UCSD-AML1 (cell line): ENCODE measurements at regions not wholly inside any gene's neighbourhood (a gene's known extent, or its start where the extent isn't known, plus 50 kb on each side); places are given as distances from the start of the nearest gene placed in this dataset.

Source experiments
- DNase-seq: peaks from one replicate; lab custom pipeline; 2025; ENCODE audit not compliant: unreplicated experiment; lab: John Stamatoyannopoulos, UW

DNA sequence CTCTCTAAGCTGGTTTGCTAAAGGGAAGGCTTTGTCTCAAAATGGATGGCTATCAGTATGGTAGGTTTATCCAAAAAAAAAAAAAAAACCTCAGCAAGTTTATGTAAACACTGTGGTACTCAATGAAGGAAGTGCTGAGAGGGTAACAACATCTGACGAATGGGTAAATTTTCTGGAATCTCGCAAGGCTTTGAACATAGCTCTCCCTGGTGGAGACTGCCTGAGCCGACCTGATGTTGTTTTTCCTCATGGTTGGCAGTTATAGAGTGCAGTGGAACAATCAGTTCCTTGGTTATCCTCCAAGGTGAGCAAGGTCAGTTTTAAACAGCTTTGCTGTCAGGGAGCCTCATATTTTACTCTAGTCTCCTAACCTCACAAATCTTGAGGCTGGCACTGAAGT lies 94.6 kb downstream of the ZPLD1 start:
- peak; percentile 5 for DNase-seq

DNA sequence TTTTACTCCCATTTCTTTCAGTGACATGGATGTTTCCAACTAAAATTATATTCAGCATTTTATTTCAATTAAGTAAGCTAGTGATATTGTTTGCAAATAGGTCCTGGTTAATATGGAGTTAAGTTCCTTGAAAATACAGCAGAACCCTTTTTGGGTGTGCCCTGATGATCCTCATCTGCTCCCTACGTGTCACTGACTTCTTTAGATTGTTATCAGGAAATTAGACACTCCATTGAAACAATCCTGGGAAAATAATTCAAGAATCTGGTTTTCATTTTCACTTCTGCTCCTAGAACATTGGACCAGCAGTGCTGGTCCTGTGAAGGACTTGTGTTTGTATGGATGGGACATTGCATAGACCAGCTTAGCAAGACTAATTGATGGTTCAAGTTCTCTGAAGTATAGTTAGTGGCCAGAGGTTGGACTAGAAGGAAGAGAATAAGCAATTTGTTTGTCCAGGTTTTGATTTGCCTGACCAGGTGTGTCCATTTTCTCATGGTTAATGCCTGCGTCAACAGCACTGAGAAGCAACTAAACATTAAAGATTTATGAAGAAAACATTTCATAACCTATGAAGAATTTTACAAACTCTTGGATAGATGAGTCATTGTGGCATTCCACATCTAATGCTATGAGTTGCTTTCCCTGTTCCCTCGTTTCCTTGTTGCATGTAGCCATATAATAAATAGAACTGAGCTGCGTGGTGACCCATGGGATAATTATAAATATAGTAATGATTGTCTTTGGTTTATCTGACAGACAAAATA lies 95.8 kb downstream of the ZPLD1 start:
- no peak for DNase-seq

DNA sequence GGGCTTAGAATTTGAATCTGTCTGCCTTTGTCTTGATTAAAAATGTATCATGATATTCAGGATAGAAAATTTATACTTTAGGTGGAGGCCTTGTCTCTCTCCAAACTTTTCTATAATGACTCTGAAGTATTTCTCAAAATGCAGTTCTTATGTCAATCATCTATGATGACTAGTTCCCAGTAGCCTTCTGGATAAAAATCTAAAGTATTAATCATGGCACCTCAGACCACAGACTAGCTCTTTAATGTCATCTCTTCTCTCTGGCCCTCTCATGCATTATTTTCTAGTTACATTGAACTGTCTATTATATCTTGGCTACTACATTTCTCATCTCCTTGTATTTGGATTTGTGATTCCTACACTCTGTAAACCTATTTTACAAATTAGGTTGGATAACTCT lies 96.9 kb downstream of the ZPLD1 start:
- no peak for DNase-seq

DNA sequence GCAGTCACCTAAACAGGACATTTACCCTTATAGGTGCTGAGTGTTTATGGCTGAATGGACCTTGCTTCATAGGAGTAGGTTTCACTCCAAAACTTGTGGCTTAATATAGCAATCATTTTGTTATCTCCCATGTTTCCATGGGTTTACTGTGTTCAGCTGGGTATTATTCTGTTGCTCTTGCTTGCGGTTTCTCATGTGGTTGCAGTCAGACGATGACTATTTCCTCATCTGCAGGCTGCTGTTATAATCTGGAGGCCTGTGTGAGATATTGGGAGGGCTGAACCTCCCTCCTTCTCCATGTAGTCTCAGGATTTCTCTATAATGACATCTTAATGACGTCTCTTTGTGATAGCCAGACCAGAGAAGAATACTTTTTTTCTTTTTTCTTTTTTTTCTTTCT lies 98.1 kb downstream of the ZPLD1 start:
- peak; percentile 8 for DNase-seq

DNA sequence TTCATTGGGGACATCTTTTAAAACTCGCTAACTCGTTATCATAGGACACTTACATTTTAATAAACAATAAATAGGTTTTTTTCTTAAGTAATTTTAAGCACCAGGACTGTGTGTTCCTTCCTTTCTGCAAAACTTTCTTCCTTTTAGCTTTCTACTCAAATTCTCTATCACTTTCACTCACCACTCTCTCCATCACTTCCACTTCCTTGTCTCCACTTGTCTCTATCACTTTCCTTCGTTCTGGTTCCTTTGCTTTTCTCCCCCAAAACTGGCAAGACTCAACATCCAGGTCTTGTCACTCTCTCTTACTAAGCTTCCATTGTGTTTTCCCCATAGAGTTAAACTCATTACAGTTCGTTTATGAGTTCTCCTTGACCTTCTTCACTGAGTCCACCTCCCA lies 99.0 kb downstream of the ZPLD1 start:
- DNase-seq: no peak

DNA sequence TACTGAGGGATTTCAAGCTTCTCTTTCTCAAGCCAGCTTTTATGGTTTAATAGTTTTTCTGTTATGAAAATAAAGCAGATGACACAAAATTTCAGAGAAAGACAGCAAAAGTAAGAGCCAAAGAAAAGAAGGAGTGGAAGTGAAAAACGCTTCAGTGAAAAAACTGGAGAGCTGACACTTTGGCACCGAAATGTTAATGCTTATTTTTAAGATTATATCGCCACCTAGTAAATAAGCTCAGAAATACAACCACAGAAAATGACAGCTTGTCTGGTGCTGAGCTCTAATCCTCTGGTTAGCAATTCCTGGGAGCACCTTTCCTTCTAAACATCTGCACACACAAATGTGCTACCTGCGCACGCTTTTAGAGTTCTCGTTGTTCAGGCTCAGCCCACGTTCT lies 101.6 kb downstream of the ZPLD1 start:
- DNase-seq: no peak

DNA sequence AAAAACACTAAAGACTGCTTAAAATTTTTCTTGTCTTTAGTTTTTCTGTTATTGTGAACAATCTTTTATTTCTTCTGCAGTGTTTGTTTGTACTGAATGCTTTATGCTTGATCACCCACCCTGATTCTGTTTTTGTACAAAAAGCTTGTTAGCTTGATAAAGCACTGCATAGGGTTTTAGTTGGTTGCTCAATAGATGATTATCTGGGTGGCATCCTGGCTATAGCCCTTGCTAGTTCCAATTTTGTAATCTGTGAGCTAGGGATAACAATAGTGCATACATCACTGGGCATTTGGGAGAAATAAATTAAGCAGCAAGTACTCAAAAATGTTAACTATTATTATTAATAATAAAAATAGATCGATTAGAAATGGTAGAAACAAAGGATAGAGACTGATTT lies 102.3 kb downstream of the ZPLD1 start:
- no peak for DNase-seq

DNA sequence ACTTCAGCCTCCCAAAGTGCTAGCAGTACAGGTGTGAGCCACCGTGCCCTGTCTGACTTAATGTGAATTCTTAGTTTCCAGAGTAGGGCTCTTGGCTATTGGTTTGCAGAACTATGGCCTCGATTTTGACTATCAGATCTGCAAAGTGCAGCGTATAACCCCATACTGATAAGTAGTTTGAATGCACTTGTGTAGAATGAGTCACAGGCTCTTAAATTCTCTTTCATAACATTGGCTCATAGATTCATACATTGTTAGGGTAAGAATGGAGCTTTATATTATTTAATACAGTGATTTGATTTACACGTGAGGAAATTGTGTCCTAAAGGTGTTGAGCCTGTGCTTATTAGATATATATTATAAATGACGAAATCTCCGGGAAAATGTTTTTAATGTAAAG lies 109.9 kb downstream of the ZPLD1 start:
- DNase-seq: no peak

DNA sequence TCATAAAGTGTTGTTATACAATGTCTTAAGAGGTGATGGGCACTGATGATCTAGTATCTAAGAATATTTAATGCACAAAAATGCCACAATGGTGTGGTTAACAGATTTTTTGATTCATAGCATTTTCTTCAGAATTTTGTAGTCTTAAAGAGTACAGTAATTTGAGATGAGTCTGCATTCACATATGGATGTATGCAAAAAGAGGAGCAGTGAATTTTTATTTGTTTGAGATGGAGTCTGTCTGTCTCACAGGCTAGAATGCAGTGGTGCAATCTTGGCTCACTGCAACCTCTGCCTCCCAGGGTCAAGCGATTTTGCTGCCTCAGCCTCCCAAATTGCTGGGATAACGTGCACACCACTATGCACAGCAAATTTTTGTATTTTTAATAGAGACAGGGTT lies 110.5 kb downstream of the ZPLD1 start:
- DNase-seq: no peak

DNA sequence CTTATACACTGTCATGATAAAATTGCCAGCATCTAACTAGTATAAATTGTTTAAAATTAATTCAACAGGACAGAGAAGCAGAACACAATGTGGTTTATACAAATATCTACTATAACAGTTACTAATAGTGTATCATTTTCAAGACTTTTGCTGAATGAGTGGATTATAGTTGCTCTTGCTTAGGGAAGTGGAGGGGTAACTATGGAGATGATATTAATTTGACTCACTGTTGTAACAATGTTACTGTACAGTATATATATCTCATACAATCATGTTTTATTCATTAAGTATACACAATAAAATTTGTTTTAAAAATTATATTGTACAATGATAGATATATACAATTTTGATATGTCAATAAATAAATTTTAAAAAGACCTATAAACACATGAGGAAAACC lies 119.1 kb downstream of the ZPLD1 start:
- DNase-seq: no peak

DNA sequence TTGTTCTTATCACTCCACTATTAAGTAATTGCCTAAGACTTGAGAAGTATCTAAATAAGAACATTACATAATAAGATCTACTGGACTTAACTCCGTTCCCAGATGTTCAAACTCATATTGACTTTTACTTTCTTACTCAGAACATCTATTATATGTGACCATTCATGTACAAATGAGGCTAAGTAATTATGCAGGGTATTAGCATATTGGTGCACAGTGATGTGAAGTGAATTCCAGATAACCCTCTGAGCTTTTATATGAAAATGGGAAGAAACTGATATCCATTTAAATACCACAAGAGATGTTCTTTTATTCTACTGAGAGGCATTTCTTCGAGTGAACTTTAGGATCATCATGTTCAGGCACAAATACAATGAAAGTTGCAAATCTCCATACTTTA lies 135.7 kb downstream of the ZPLD1 start:
- no peak for DNase-seq

DNA sequence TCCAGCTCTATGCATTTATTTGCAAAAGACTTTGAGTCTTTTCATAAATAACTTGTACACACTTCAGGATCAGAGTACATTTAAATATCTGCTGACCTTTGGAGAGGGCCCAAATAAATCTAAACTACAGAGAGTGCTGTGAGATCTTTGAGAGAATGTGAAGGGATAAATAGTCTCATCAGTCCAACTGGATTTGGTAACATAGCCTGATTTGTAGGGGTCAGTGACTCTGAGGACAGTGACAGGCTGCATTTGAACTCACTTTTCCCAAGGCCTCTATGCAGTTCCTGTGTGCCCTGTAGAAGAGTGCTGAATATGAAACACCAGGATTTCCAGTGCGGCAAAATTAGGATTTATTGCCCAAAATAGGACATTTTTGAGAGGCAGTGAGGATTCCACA lies 136.2 kb downstream of the ZPLD1 start:
- no peak for DNase-seq

DNA sequence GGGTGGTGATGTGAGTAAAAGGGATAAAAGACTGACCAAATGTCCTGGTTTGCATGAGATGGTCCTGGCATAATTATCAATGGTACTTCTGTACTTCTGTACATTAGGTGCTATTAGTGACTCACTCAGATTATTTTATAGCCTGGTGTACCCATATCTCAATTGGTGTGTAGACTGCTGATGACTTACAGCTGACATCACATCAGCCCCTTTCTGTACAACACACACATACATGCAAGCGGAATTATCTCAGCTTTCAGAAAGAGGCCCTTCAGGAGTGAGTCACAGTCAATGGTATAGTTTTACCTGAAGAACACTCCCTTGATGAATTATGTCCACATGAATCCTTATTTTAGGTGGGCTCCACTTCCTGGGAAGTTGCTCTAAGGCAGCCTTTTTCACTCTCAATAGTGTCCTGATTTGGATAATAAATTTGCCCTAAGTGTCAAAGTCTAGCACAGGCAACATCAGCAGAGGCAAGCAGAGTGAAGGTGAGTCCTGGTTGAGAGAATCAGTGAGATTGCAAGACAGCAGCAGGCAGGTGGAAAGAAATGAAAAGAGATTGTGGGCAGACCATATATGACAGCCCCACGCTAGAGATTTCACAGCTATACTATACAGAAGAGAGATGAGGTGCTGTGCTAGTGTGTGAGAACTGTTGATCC lies 137.0 kb downstream of the ZPLD1 start:
- DNase-seq: no peak

DNA sequence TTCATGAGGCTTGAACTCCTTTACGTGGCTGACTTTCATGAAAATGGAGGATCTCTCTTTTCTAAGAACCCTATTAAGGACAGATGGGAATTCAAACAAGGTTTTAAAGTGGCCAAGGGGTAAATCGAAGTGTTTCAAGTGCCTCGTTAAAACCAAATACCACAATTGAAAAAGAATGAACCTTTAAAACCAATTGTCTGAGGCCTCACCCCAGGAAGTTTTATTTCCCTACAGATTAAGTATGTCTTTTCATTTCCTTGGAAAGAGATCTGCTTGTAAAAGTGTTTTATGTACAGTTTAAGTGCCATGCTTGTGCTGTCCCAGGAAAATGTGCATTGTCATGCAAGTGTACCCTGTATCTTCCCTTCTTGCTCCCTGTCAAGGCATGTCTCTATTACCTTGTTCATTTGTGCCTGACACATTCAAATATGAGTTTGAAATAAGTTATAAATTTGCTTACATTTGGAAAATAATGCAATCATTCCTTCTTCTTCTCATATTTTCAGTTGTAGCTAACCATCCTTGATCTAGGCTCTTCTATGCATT lies 138.7 kb downstream of the ZPLD1 start:
- no peak for DNase-seq

DNA sequence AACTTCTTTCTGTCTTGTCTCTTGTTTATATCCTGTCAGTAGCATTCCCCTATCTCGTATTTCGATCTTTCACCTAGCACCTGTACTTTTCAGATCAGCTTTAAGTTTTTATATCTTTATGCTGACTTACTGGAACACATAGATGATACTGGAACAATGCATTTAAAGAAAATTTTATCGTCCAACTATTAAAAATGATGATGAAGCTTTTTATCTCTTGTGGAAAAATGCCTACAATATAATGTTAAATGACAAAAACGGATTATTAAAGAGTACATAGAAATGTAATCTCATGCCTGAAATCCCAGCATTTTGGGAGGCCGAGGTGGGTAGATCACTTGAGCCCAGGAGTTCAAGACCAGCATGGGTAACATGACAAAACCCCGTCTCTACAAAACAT lies 139.5 kb downstream of the ZPLD1 start:
- no peak for DNase-seq

DNA sequence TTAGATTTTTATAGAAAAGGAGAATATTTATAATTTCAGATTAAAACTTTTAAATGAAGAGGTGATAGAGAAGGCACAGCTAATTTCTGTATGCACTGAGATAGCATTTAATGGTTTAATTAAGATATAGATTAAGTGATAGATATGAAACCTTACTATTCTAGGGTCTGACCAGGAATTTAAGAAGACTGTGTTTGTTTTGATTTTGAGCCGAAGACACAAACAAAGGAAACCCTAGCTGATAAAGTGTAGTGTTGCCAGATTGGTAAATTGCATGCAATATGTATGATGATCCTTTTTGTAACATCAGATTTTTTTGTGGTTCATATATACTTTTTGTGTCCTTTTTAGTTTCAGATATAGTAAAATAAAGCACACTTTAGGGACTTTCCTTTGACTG lies 141.8 kb downstream of the ZPLD1 start:
- DNase-seq: no peak

DNA sequence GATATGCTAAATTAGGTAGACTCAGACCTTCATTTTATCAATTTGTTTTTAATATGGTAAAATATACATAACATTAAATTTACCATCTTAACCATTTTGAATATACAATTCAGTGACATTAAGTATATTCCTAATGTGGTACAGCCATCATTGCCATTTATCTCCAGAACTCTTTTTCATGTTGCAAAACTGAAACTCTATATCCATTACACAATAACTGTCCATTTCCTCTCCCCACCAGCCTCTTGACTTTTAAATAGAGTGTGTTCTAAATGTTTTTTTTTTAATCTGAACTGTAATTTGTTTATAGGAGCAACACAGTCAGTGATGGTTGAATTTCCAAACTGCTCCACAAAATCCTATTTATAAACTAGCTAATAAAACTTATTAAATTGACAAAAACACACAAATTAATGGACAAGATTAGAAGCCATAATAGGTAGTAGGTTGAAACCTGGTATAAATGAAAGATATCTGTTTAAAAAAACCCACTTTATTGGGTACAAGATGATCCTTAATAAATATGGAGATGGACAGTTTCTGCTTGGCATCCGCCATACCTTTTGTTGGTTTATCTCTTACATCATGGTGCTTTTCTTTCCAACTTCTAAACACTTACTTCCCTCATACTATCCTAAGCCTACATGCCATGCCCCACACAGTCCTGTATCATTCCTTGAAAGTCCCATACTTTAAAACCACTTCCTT lies 142.4 kb downstream of the ZPLD1 start:
- no peak for DNase-seq

DNA sequence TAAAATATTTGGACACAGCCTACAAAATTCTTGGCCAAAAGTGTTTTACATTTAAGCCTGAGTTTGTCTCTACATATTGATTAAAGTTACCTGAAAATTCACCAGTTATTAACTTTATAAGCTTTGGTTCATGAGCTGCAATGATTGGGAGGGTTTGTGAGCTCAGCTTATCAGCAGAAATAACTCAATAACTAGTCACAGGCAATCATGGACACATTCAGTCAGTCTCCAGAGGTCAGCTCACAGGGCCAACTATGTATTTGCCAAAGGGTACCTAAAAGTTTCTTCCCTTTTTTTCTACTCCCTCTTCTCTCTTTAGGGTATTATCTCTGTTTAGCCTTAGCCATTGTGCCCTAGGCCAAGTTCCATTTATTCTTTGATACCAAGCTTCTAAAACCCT lies 145.9 kb downstream of the ZPLD1 start:
- DNase-seq: no peak

DNA sequence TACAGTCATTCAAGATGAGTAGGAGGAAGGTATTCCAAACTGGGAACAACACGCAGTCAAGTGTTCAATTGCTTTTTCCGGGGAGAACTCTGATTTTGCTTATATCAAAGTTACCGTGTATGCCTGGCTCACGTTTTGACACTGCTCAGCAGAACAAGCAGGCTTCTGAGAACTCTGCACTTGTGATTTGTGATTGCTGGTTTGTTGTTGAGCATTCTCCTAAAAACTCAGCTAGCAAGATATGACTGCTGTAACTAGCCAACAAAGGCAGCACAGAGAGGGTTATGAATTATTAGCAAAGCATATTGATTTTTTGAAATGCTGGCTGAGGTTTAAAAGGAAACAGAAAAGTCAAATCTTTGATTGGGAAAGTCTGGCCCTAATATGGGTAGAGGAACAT lies 151.7 kb downstream of the ZPLD1 start:
- no peak for DNase-seq

DNA sequence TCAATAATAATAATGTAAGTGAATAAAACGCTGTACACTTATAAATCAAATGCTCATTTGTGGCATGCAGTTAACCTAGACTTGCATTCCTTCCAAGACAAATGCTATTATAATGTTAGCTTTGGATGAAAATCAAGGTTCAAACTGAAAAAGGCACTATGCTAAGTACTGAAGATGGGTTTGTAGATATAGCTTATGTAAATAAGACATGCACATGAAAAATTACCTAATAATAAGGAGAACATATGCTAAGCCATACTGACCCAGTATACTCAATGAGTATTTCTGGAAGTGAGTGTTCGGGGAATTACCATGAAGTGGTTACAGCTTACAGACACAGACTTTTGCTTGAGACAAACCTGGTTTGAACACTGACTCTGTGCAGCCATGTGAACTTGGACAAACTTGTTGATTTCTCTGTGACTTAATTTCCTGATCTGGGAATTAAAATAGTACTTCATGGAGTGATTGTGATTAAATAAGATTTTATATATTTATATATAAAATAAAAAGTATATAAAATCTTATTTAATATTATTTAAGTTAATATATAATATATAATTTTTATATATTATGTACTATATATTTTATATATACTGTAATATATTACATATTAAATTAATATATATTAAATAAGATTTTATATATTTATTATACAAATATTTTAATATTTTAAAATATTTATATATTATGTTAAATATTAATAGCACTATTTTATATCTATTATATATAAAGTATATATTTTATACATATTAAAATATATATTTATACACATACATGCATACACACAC lies 159.2 kb downstream of the ZPLD1 start:
- DNase-seq: no peak

DNA sequence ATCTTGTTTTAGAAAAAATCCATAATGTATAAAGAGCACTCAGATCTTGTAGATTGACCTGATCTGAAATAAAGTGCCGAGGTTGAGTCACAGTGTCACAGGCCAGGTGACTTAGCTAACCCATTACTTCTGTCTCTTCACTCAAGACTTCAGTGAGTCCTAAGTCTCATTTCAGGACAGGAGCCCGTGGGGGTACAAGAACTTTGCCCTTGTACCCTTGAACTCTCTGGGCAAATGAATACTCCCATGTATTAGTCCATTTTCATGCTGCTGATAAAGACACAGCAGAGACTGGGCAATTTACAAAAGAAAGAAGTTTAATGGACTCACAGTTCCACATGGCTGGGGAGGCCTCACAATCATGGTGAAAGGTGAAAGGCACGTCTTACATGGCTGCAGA lies 160.2 kb downstream of the ZPLD1 start:
- no peak for DNase-seq
